PC-9 (cell line): ENCODE measurements at regions not wholly inside any gene's neighbourhood (a gene's known extent, or its start where the extent isn't known, plus 50 kb on each side); places are given as distances from the start of the nearest gene placed in this dataset.

ENCODE experiments used
- BruUV-seq: library from RNA; stranded (reverse); fragments of 400-500 nt; replicated peaks from 2 replicates; lab custom pipeline; 2021; lab: Mats Ljungman, UMichigan
- CTCF ChIA-PET: fragments of 300-600 bp; sonication (Branson Sonifier 250); formaldehyde crosslinking; loops from one replicate; lab custom pipeline; 2022; ENCODE audit warnings: antibody characterized with exemption; lab: Charles Lee
- POLR2A ChIA-PET: fragments of 300-600 bp; sonication (Branson Sonifier 250); formaldehyde crosslinking; loops from one replicate; lab custom pipeline; 2022; ENCODE audit warnings: antibody characterized with exemption; ENCODE audit not compliant: unreplicated experiment; lab: Charles Lee
- DNase-seq, 2 experiments: peaks; one replicate each; pipeline versions ENCODE4 v3.0.0 to v3.0.0-alpha.2; 2015 to 2022; ENCODE audit warnings: mixed read lengths in 1 of 2
- H2AFZ ChIP-seq: fragments of 200-600 bp; sonication (generic); 2 replicates; pipeline ENCODE4 v1.8.1; 2017; ENCODE audit warnings: antibody characterized with exemption
- H3F3A ChIP-seq: fragments of 200-600 bp; sonication (generic); 2 replicates; pipeline ENCODE4 v1.8.1; 2017; ENCODE audit warnings: antibody characterized with exemption, mild to moderate bottlenecking, low read depth; ENCODE audit not compliant: insufficient read depth
- H3K27ac ChIP-seq: fragments of 200-600 bp; sonication (generic); 2 replicates; pipeline ENCODE4 v1.6.1; 2016; ENCODE audit warnings: mixed run types
- H3K27me3 ChIP-seq: fragments of 200-600 bp; sonication (generic); 2 replicates; pipeline ENCODE4 v1.6.1; 2016; ENCODE audit warnings: low read depth, mixed run types; ENCODE audit not compliant: insufficient read depth
- H3K36me3 ChIP-seq: fragments of 200-600 bp; sonication (generic); 2 replicates; pipeline ENCODE4 v1.6.1; 2016; ENCODE audit warnings: low read depth, mixed run types
- H3K4me1 ChIP-seq: fragments of 200-600 bp; sonication (generic); replicated peaks from 2 replicates; pipeline ENCODE4 v1.6.1; 2016; ENCODE audit warnings: mixed run types; ENCODE audit not compliant: insufficient read depth
- H3K4me2 ChIP-seq: fragments of 200-600 bp; sonication (generic); 2 replicates; pipeline ENCODE4 v1.6.1; 2017; ENCODE audit warnings: mixed run types
- H3K4me3 ChIP-seq: fragments of 200-600 bp; sonication (generic); 2 replicates; pipeline ENCODE4 v1.6.1; 2016; ENCODE audit warnings: mixed run types
- H3K79me2 ChIP-seq: fragments of 200-600 bp; sonication (generic); 2 replicates; pipeline ENCODE4 v1.6.1; 2017; ENCODE audit warnings: low read depth, mixed run types
- H3K9me2 ChIP-seq: fragments of 200-600 bp; sonication (generic); 2 replicates; pipeline ENCODE4 v1.8.1; 2017; ENCODE audit warnings: mild to moderate bottlenecking; ENCODE audit not compliant: insufficient read depth
- H3K9me3 ChIP-seq: fragments of 200-600 bp; sonication (generic); 2 replicates; pipeline ENCODE4 v1.8.1; 2016; ENCODE audit warnings: low read depth; ENCODE audit not compliant: insufficient read depth
- H4K20me1 ChIP-seq: fragments of 200-600 bp; sonication (generic); 2 replicates; pipeline ENCODE4 v1.8.1; 2017; ENCODE audit not compliant: insufficient read depth
- CTCF ChIP-seq: fragments of 200-600 bp; sonication (generic); conservative IDR thresholded peaks from 2 replicates; pipeline ENCODE4 v1.6.1; 2017; ENCODE audit warnings: mixed run types, antibody characterized with exemption, mild to moderate bottlenecking, moderate library complexity
- EZH2 ChIP-seq: fragments of 200-600 bp; sonication (generic); IDR thresholded peaks from 2 replicates; pipeline ENCODE4 v1.8.0; 2017; ENCODE audit warnings: antibody characterized with exemption, low read depth
- intact Hi-C: fragments of 100-400 bp; cut with micrococcal nuclease; formaldehyde crosslinking; loops from one replicate; pipeline ENCODE4 v1.10.0; 2022; ENCODE audit not compliant: unreplicated experiment

DNA sequence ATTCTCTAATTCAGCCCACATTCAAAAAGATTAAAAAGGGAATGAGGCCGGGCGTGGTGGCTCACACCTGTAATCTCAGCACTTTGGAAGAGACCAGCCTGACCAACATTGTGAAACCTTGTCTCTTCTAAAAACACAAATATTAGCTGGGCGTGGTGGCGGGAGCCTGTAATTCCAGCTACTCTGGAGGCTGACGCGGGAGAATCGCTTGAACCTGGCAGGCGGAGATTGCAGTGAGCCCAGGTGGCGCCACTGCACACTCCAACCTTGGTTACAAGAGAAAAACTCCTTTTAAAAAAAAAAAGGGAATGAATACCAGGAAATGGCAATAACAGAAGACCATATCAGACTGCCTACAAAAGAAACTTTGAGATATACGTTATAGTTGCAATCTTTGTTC lies 1244.5 kb downstream of the PCDH9 start:
- H4K20me1 ChIP-seq: no peaks in the 10 kb centered on the region
- no peaks in the 10 kb centered on the region for H3K9me3 ChIP-seq
- H3F3A ChIP-seq: no peaks in the 10 kb centered on the region
- no peaks in the 10 kb centered on the region for H3K9me2 ChIP-seq
- peak overlapping the region; percentile 22; the same call in 1 of the 2 replicates for H3K4me2 ChIP-seq
- H3K27me3 ChIP-seq: no peaks in the 10 kb centered on the region
- H3K4me3 ChIP-seq: no peak overlapping the region
- H3K36me3 ChIP-seq: no peaks in the 10 kb centered on the region
- ChIA-PET POLR2A (no interaction called here), CTCF (interaction anchor here (0.6 kb wide), 1 partner anchor 1074 kb away, joined by 5 read pairs; no protein-coding TSS in a partner anchor)
- DNase-seq: no peak
- no peaks in the 10 kb centered on the region for H3K4me1 ChIP-seq
- intact Hi-C loops: no loop called here
- H2AFZ ChIP-seq: 0 out of 2 replicates have a peak overlapping the region, but pooled peaks have one; percentile 6
- no TSS peak for BruUV-seq
- no peaks in the 10 kb centered on the region for H3K79me2 ChIP-seq
- H3K27ac ChIP-seq: no peak overlapping the region
- no peak for TF ChIP-seq EZH2
- TF ChIP-seq CTCF: no peak

DNA sequence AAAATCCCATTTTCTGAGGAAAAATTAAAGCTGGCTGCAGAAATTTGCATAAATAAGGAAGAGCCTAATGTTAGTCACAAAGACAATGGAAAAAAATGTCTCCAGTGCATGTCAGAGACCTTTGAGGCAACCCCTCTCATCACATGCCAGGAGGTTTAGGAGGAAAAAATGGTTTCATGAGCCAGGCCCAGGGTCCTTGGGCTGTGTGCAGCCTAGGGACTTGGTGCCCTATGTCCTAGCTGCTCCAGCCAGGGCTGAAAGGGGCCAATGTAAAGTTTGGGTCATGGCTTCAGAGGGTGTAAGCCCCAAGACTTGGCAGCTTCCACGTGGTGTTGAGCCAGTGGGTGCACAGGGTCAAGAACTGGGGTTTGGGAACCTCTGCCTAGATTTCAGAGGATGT lies 1252.6 kb downstream of the PCDH9 start:
- Histone ChIP-seq H3K4me1 (no peaks in the 10 kb centered on the region), H3K9me3 (no peaks in the 10 kb centered on the region), H3K27ac (no peak overlapping the region), H3K79me2 (no peaks in the 10 kb centered on the region), H3K27me3 (no peaks in the 10 kb centered on the region), H4K20me1 (no peaks in the 10 kb centered on the region), H3K4me3 (no peak overlapping the region), H3K36me3 (no peaks in the 10 kb centered on the region), H2AFZ (no peak overlapping the region), H3K4me2 (no peak overlapping the region), H3K9me2 (no peaks in the 10 kb centered on the region), H3F3A (no peaks in the 10 kb centered on the region)
- no peak for DNase-seq
- TF ChIP-seq EZH2: no peak
- no peak for TF ChIP-seq CTCF
- CTCF ChIA-PET: no interaction called here
- POLR2A ChIA-PET: no interaction called here
- intact Hi-C loops: no loop called here
- no TSS peak for BruUV-seq

- H3K79me2 ChIP-seq: no peaks in the 10 kb centered on the region
- CTCF ChIA-PET: interaction anchor here (0.7 kb wide), 1 partner anchor 19 kb away, joined by 6 read pairs; no protein-coding TSS in a partner anchor
- H3K4me2 ChIP-seq: no peak overlapping the region
- BruUV-seq: no TSS peak
- no peak overlapping the region for H3K27ac ChIP-seq
- TF ChIP-seq CTCF (no peak), EZH2 (no peak)
- H3K9me3 ChIP-seq: no peaks in the 10 kb centered on the region; the same call in 1 of the 2 replicates
- DNase-seq: no peak
- no peaks in the 10 kb centered on the region for H3F3A ChIP-seq
- no peak overlapping the region for H3K4me3 ChIP-seq
- intact Hi-C loops: no loop called here
- no peaks in the 10 kb centered on the region for H3K27me3 ChIP-seq
- no peaks in the 10 kb centered on the region for H3K36me3 ChIP-seq
- H2AFZ ChIP-seq: no peak overlapping the region
- H3K4me1 ChIP-seq: no peaks in the 10 kb centered on the region
- H3K9me2 ChIP-seq: no peaks in the 10 kb centered on the region; the same call in 1 of the 2 replicates
- H4K20me1 ChIP-seq: no peaks in the 10 kb centered on the region
- POLR2A ChIA-PET: no interaction called here
Measured at GRCh38 chr13:65971541-65971940, 1258.6 kb downstream of the PCDH9 start.
